ENCODE measurements at regions not wholly inside any gene's neighbourhood (a gene's known extent, or its start where the extent isn't known, plus 50 kb on each side); places are given as distances from the start of the nearest gene placed in this dataset.

DNA sequence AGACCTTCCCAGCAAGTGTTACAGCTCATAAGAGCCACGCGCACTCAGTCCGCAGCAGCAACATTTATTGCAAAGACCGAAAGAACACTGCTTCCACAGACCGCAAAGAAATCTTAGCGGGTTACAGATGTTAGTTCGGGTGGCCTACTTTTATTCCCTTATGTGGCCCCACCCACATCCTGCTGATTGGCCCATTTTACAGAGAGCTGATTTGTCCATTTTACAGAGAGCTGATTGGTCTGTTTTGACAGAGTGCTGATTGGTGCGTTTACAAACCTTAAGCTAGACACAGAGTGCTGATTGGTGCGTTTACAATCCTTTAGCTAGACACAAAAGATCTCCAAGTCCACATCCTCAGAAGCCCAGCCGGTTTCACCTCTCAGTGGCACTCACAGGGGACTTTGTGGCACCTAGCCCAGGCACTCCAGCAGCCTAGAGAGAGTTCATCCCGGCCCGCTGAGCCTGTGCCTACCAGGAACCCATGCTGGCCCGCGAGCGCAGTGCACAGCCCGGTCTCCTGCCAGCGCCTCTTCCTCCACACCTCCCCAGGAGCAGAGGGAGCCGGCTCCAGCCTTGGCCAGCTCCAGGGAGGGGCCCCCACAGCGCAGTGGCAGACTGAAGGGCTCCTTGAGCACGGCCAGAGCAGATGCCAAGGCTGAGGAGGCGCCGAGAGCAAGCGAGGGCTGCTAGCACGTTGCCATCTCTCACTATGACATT lies 244.3 kb upstream of the TSHZ2 start:
- H3K27me3 ChIP-seq (replicated peaks in 1 of 4; ENCODE audit: control insufficient read depth in 3 of 4, extremely low read depth in 1 of 4, insufficient read depth in 3 of 4, low read length in 3 of 4), result no peaks in the 10 kb centered on the region
- H4K8ac ChIP-seq (ENCODE audit: extremely low read depth, insufficient read depth, low read length), result no peak overlapping the region
- no peak overlapping the region for H3K27ac ChIP-seq (ENCODE audit: low read depth, low read length)
- H3K23me2 ChIP-seq (ENCODE audit: low read depth, low read length), result no peaks in the 10 kb centered on the region
- H3K9ac ChIP-seq (replicated peaks in 1 of 4; ENCODE audit: extremely low read depth in 1 of 4, low read depth in 3 of 4, low read length in 3 of 4), result no peak overlapping the region
- H2AFZ ChIP-seq (ENCODE audit: low read length), result no peak overlapping the region
- DNase-seq (ENCODE audit: low read depth in 1 of 2, low spot score in 2 of 2), result no peak
- H2AK5ac ChIP-seq (ENCODE audit: low read depth, low read length), result no peak overlapping the region
- no peak overlapping the region for H3K4me3 ChIP-seq (ENCODE audit: extremely low read depth in 1 of 4, insufficient read depth in 2 of 4, low read depth in 3 of 4, low read length in 4 of 4)
- H3K9me3 ChIP-seq (ENCODE audit: insufficient read depth in 2 of 2, low read depth in 1 of 2, low read length in 1 of 2), result peaks cover 7 to 8% of the 10 kb centered on the region in 2 experiments; a peak in 2 of 4 replicates
- WGBS, 2 experiments (ENCODE audit: extremely low coverage in 1 of 2, insufficient coverage in 1 of 2, insufficient read length in 1 of 2, insufficient replicate concordance in 2 of 2, low coverage in 1 of 2, low lambda C conversion rate in 2 of 2, missing lambda C conversion rate in 1 of 2), result 95% methylated on average over 24 of the region's 24 CpGs; no CpG with 5 or more reads in 1 of the 2 experiments
- H3K14ac ChIP-seq (ENCODE audit: insufficient read length), result no peak overlapping the region
- no peaks in the 10 kb centered on the region for H3K4me1 ChIP-seq (replicated peaks in 1 of 4; ENCODE audit: control insufficient read depth in 3 of 4, insufficient read depth in 4 of 4, low read length in 3 of 4)
- H3K23ac ChIP-seq (ENCODE audit: insufficient read length), result no peak overlapping the region
- H2BK120ac ChIP-seq (replicated peaks; ENCODE audit: low read depth, low read length), result no peak overlapping the region
- H3K79me1 ChIP-seq (ENCODE audit: low read depth, low read length), result no peaks in the 10 kb centered on the region
- no peak overlapping the region for H2BK15ac ChIP-seq (ENCODE audit: low read length)
- H4K5ac ChIP-seq (ENCODE audit: insufficient read length, low read depth, low read length), result no peak overlapping the region
- H3K18ac ChIP-seq (ENCODE audit: extremely low read depth, low read length), result no peak overlapping the region
- H4K20me1 ChIP-seq (replicated peaks in 1 of 2; ENCODE audit: control insufficient read depth in 1 of 2, insufficient read depth in 2 of 2, low read length in 2 of 2), result no peaks in the 10 kb centered on the region
- no peak overlapping the region for H2BK5ac ChIP-seq (ENCODE audit: low read depth, low read length)
- POLR2A ChIA-PET (ENCODE audit: partially characterized antibody), result no interaction called here
- no peak overlapping the region for H3K4me2 ChIP-seq (ENCODE audit: insufficient read depth in 1 of 2, low read depth in 2 of 2, low read length in 2 of 2)
- no peak overlapping the region for H2BK12ac ChIP-seq (ENCODE audit: low read depth, low read length)
- H3K79me2 ChIP-seq (ENCODE audit: control insufficient read depth in 1 of 2, insufficient read depth in 2 of 2, low read length in 2 of 2), result no peaks in the 10 kb centered on the region
- no peak overlapping the region for H4K91ac ChIP-seq (replicated peaks; ENCODE audit: insufficient read length, low read length)
- H2BK20ac ChIP-seq (ENCODE audit: low read length), result no peak overlapping the region
- no peak for FAIRE-seq
- H3K36me3 ChIP-seq (ENCODE audit: control insufficient read depth in 2 of 4, insufficient read depth in 4 of 4, low read length in 3 of 4), result no peaks in the 10 kb centered on the region
- CTCF ChIA-PET (ENCODE audit: partially characterized antibody), result no interaction called here
- H3K56ac ChIP-seq (replicated peaks; ENCODE audit: insufficient read length, low read depth, low read length), result no peak overlapping the region
- no peak overlapping the region for H3K4ac ChIP-seq (replicated peaks; ENCODE audit: insufficient read length, low read depth, low read length)

Data from H1 (cell line).